ENCODE measurements at regions not wholly inside any gene's neighbourhood (a gene's known extent, or its start where the extent isn't known, plus 50 kb on each side); places are given as distances from the start of the nearest gene placed in this dataset.

- H3K4me2 ChIP-seq (ENCODE audit: low read length), result no peak overlapping the region
- no peak overlapping the region for H3K9ac ChIP-seq (ENCODE audit: low read length)
- H2AFZ ChIP-seq (ENCODE audit: low read depth, low read length), result no peak overlapping the region
- H3K27me3 ChIP-seq (ENCODE audit: insufficient read depth, low read depth, low read length), result no peaks in the 10 kb centered on the region
- H3K9me3 ChIP-seq (ENCODE audit: low read length), result no peaks in the 10 kb centered on the region
- no peaks in the 10 kb centered on the region for H3K79me2 ChIP-seq (replicated peaks; ENCODE audit: insufficient read depth, low read length)
- H4K20me1 ChIP-seq (ENCODE audit: insufficient read depth), result no peaks in the 10 kb centered on the region
- no peak overlapping the region for H3K4me3 ChIP-seq (ENCODE audit: low read length)
- peaks cover under 1% of the 10 kb centered on the region for H3F3A ChIP-seq (ENCODE audit: insufficient read depth, low read length, poor library complexity, severe bottlenecking)
- H3K9me2 ChIP-seq (ENCODE audit: insufficient read depth, low read length), result no peaks in the 10 kb centered on the region
- H3K36me3 ChIP-seq (ENCODE audit: insufficient read depth, low read length), result no peaks in the 10 kb centered on the region
- no peak overlapping the region for H3K27ac ChIP-seq (ENCODE audit: low read length)
- no peak for TF ChIP-seq EZH2 (IDR thresholded peaks at IDR 0.05; ENCODE audit: borderline replicate concordance, insufficient read depth, low read length, poor library complexity, severe bottlenecking)
- no peak for TF ChIP-seq SMC3 (conservative IDR thresholded peaks at IDR 0.05; ENCODE audit: poor library complexity)
- TF ChIP-seq POLR2AphosphoS5 (IDR thresholded peaks at IDR 0.05), result no peak
- TF ChIP-seq TAF1 (IDR thresholded peaks at IDR 0.05; ENCODE audit: low read depth), result no peak
- TF ChIP-seq, protein P1, sequence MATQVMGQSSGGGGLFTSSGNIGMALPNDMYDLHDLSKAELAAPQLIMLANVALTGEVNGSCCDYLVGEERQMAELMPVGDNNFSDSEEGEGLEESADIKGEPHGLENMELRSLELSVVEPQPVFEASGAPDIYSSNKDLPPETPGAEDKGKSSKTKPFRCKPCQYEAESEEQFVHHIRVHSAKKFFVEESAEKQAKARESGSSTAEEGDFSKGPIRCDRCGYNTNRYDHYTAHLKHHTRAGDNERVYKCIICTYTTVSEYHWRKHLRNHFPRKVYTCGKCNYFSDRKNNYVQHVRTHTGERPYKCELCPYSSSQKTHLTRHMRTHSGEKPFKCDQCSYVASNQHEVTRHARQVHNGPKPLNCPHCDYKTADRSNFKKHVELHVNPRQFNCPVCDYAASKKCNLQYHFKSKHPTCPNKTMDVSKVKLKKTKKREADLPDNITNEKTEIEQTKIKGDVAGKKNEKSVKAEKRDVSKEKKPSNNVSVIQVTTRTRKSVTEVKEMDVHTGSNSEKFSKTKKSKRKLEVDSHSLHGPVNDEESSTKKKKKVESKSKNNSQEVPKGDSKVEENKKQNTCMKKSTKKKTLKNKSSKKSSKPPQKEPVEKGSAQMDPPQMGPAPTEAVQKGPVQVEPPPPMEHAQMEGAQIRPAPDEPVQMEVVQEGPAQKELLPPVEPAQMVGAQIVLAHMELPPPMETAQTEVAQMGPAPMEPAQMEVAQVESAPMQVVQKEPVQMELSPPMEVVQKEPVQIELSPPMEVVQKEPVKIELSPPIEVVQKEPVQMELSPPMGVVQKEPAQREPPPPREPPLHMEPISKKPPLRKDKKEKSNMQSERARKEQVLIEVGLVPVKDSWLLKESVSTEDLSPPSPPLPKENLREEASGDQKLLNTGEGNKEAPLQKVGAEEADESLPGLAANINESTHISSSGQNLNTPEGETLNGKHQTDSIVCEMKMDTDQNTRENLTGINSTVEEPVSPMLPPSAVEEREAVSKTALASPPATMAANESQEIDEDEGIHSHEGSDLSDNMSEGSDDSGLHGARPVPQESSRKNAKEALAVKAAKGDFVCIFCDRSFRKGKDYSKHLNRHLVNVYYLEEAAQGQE (IDR thresholded peaks at IDR 0.05; ENCODE audit: borderline replicate concordance), result no peak
- TF ChIP-seq, protein P2, sequence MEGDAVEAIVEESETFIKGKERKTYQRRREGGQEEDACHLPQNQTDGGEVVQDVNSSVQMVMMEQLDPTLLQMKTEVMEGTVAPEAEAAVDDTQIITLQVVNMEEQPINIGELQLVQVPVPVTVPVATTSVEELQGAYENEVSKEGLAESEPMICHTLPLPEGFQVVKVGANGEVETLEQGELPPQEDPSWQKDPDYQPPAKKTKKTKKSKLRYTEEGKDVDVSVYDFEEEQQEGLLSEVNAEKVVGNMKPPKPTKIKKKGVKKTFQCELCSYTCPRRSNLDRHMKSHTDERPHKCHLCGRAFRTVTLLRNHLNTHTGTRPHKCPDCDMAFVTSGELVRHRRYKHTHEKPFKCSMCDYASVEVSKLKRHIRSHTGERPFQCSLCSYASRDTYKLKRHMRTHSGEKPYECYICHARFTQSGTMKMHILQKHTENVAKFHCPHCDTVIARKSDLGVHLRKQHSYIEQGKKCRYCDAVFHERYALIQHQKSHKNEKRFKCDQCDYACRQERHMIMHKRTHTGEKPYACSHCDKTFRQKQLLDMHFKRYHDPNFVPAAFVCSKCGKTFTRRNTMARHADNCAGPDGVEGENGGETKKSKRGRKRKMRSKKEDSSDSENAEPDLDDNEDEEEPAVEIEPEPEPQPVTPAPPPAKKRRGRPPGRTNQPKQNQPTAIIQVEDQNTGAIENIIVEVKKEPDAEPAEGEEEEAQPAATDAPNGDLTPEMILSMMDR (IDR thresholded peaks at IDR 0.05; ENCODE audit: poor library complexity, severe bottlenecking), result no peak
- no peak for TF ChIP-seq EP300 (conservative IDR thresholded peaks at IDR 0.05; ENCODE audit: poor library complexity, severe bottlenecking)
- no peak for TF ChIP-seq MXI1 (conservative IDR thresholded peaks at IDR 0.05; ENCODE audit: poor library complexity, severe bottlenecking)
- TF ChIP-seq RAD21 (conservative IDR thresholded peaks at IDR 0.05), result no peak
Measured at GRCh38 chr2:6645672-6646071, 220.0 kb downstream of the CMPK2 start.

DNA sequence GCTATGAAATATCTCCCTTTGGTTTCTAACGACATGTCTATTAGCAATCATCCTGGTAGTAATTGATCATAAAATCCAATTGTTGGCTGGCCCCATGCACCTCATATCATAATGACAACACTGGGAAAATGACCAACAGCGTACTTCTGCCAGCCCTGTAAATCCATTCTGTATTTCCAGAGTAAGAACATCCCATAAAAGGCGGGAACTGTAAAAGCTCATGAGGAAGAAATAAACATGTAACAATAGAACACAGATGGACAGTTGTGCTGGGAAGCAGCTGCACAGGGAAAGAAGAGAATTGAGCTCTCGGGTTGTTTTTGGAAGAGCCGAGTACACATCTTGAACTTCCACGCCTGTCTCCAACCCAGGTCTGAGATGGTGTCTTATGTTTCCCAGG is 218.7 kb downstream of the CMPK2 start:
- no peaks in the 10 kb centered on the region for H3K36me3 ChIP-seq (ENCODE audit: insufficient read depth, low read length)
- no peaks in the 10 kb centered on the region for H4K20me1 ChIP-seq (ENCODE audit: insufficient read depth)
- no peaks in the 10 kb centered on the region for H3K9me2 ChIP-seq (ENCODE audit: insufficient read depth, low read length)
- H2AFZ ChIP-seq (ENCODE audit: low read depth, low read length), result no peak overlapping the region
- H3K9me3 ChIP-seq (ENCODE audit: low read length), result no peaks in the 10 kb centered on the region
- H3K4me2 ChIP-seq (ENCODE audit: low read length), result no peak overlapping the region
- no peaks in the 10 kb centered on the region for H3K27me3 ChIP-seq (ENCODE audit: insufficient read depth, low read depth, low read length)
- H3K4me3 ChIP-seq (ENCODE audit: low read length), result no peak overlapping the region
- H3K79me2 ChIP-seq (replicated peaks; ENCODE audit: insufficient read depth, low read length), result no peaks in the 10 kb centered on the region
- no peak overlapping the region for H3K9ac ChIP-seq (ENCODE audit: low read length)
- TF ChIP-seq POLR2AphosphoS5 (IDR thresholded peaks at IDR 0.05), result no peak
- no peak for TF ChIP-seq RAD21 (conservative IDR thresholded peaks at IDR 0.05)
- TF ChIP-seq SMC3 (conservative IDR thresholded peaks at IDR 0.05; ENCODE audit: poor library complexity), result no peak
- TF ChIP-seq TAF1 (IDR thresholded peaks at IDR 0.05; ENCODE audit: low read depth), result no peak
- no peak for TF ChIP-seq EZH2 (IDR thresholded peaks at IDR 0.05; ENCODE audit: borderline replicate concordance, insufficient read depth, low read length, poor library complexity, severe bottlenecking)
- TF ChIP-seq MXI1 (conservative IDR thresholded peaks at IDR 0.05; ENCODE audit: poor library complexity, severe bottlenecking), result no peak
- TF ChIP-seq EP300 (conservative IDR thresholded peaks at IDR 0.05; ENCODE audit: poor library complexity, severe bottlenecking), result no peak
- TF ChIP-seq, protein P2 (IDR thresholded peaks at IDR 0.05; ENCODE audit: poor library complexity, severe bottlenecking), result no peak
- TF ChIP-seq, protein P1 (IDR thresholded peaks at IDR 0.05; ENCODE audit: borderline replicate concordance), result no peak
- H3F3A ChIP-seq (ENCODE audit: insufficient read depth, low read length, poor library complexity, severe bottlenecking), result no peaks in the 10 kb centered on the region
- H3K27ac ChIP-seq (ENCODE audit: low read length), result no peak overlapping the region

All from neural cell (in vitro differentiated cells).